NCI-H1417 (cell line): ENCODE measurements at regions not wholly inside any gene's neighbourhood (a gene's known extent, or its start where the extent isn't known, plus 50 kb on each side); places are given as distances from the start of the nearest gene placed in this dataset.
A peak's percentile ranks its signal among the peaks of the same experiment; 100 is the strongest.

Source experiments
- DNase-seq, 3 experiments: peaks; one replicate each; lab custom pipeline; 2025; lab: John Stamatoyannopoulos, UW

DNA sequence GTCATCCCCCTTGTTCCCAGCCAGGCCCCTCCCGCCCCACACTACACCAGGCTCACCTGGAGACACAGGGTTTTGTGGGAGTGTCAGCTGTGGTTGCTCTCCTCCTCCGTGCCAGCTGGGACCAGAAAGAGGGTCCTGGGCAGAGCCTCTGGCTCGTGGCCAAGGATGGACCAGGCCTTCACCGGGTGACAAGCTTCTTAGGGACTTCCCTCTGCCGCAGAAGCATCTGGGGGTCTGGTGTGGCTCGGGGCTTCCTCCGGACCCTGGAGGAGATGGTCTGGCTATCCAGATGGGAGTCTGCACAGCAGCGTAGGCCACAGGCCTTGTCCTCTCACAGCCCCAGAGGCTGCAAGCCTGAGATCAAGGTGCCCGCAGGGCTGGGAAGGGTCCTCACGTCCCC is 63.8 kb upstream of the CFAP46 start:
- DNase-seq, result no peak

DNA sequence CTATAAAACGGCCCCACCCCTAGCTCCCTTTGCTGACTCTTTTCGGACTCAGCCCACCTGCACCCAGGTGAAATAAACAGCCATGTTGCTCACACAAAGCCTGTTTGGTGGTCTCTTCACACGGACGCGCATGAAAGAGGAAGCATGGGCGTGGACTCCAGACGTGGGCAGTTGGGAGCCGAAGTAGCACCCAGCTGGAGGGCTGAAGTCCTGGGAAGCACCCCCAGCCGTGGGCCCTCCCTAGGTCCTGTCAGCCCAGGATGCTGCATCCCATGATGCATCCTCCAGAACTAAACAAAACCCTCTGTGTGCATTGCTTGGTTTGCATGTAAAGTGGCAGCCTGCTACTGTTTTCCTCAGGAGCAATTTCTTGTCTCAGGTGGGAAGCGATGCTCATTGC is 62.1 kb upstream of the CFAP46 start:
- DNase-seq, result no peak

DNA sequence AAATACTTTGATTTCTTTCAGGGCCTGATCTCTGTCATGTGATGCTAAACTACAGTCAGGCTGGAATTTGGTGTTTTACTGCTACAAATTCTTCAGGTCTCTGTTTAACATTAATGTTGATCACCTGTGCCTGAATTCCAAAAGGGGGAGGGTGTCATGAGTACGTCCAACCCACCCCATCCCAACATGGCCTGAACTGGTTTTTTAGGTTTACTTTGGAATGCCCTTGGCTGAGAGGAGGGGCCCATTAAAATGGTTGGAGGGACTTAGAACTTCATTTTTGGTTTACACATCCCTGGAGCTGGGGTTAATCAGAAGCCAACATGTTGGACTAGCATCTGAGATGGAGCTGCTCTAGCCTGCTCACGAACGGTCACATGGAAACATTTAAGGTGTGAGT is 60.8 kb upstream of the CFAP46 start:
- DNase-seq, result no peak

DNA sequence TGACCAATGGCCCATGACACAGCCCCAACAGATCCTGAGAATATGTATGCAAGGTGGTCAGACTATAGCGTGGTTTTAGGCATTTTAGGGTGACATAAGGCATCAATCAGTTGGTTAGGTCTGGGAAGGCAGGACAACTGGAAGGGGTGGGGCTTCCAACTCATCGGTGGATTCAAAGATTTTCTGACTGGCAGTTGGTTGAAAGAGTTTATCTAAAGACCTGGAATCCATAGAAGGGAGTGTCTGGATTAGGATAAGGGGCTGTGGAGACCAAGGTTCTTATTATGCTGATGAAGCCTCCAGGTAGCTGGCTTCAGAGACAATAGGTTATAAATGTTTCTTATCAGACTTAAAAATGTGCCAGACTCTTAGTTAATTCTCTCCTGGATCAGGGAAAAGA is 60.3 kb upstream of the CFAP46 start:
- no peak for DNase-seq

DNA sequence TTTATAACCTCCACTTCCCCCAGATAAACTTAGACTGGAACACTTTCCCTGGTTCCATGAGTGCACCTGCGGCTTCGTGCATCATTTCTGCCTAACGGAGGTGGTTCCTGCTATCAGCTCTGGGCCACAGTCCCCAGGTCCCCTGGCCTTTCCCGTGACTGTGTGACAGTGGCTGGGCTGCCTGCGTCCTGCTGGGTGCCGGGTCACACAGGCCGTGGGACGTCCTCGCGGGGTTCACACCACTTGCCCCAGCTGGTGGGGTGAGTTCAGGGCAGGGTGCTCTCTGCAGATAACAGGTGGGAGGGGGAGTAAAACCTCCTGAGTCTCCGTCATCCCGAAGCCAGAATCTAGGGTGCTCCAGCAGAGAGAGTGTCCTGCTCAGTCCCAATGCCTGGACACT is 58.7 kb upstream of the CFAP46 start:
- DNase-seq, result no peak

DNA sequence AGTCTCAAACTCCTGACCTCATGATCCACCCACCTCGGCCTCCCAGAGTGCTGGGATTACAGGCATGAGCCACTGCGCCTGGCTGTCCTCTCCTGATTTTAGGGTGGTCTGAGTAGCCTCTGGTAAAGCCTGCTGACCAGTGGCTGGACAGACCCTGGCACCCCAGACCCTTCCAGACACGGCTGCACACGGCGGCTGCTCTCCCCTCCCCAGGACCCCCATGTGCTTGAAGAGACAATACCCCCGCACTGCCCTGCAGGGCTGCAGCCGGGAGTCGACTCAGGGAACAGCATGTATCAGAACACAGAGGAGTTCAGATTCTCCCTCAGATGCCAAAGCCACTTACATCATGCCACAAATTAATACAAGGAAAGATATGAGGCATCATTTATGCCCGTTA is 58.3 kb upstream of the CFAP46 start:
- no peak for DNase-seq

DNA sequence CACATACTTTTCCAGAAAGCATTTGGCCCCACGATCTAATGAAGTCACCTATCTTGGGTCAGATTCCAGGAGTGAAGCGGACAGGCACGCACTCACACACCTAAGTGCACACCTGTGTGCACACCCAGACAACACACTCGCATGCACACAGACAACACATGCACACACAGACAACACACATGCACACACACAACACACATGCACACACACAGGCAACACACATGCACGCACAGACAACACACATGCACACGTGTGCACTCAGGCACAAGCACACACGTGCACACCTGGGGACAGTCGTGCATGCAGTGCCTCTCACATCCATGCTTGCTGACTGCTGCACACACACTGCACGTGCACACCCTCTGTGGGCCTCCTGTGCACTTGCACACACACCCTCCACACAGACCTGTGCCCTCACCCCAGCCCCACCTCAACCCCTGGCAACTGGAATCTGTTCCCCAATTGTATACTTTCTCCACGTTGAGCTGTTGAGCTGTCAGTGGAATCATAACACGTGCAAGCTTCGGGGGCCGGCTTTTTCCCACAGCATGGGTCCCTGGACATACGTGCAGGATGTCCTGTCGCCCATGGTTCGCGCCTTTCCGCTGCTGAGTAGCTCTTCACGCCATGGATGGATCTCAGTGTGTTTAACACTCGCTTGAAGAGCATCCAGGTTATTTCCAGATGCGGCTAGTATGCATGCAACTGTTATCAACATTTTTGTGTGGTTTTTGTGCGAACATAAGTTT is 55.3 kb upstream of the CFAP46 start:
- no peak for DNase-seq

DNA sequence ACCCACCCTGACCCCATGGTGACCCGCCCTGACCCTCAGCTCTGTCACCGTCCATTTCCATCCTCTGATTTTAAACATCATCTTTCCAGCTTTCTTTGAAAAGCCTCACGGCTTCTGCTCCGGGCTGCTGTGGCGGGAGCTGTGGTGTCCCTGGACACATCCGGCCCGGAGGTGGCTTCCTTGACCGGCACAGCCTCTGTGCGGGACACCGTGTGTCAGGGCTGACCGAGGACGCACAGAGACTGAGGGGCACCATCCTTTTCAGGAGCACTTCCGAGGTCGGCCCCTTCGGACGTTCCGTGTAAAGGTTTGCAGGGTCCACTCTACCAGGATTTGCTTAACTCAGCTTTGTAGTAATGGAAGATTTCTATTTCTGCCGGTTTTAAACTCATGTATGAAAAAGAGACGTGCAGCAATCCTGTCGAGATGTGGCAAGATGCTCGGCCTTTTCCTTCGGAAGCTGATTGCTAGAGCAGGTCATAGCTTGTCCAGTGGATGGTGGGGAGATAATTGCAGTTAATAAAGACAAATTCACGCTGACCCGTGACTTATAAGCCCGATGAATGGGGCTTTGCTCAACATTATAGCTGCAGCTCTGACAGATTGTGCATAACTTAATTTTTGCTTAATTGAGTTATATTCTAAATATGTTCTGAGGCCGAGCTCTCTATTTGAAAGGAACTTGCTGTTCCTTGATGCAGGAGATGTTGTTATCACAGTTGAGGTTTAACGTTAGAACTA is 54.4 kb upstream of the CFAP46 start:
- no peak for DNase-seq

DNA sequence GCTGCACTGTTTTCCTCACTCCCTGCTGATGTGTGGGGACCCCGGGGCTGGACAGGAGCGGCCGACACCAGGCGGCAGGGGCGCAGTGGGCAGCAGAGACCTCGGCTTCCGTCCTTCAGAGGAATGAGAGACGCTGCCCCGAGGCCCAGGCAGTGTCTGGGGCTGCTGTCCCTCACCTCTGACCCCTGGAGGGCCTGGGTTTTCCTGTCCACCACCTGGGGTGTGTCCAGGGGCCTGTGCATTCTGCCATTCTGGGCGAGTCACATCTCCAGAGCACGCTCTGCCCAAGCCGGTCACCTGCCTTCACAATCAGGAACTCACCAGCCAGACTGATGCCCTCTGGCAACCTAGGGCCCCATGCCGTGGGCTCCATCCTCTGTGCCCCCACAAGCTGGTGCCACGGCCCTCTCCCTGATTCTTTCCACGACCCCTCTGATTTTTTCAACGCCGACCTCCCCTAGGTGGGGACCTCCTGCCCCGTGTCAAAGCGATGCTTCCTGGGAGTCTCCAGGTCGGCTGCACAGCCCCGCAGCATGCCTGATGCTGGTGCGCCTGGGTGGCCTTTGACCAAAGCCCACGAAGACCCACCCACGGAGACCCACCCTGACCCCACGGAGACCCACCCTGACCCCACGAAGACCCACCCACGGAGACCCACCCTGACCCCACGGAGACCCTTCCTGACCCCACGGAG is 53.7 kb upstream of the CFAP46 start:
- no peak for DNase-seq

DNA sequence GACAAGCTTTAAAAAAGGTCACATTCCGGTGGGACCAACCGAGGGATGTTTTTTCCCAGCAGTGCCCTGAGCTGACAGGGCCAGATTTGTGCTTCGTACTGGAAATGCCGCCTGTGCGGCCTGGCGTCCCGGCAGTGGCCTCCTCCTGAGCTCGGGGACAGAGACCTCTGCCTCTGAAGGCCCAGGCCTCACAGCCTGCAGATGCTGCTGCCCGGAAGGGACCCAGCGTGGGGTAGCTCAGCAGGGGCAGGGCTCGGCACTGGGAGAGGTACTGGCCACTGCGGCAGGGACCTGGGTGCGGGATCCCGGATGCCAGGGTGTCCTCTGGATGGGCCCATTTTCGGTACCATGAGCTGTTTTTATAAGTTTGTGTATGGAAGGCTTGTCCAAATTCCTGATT is 52.4 kb upstream of the CFAP46 start:
- no peak for DNase-seq

DNA sequence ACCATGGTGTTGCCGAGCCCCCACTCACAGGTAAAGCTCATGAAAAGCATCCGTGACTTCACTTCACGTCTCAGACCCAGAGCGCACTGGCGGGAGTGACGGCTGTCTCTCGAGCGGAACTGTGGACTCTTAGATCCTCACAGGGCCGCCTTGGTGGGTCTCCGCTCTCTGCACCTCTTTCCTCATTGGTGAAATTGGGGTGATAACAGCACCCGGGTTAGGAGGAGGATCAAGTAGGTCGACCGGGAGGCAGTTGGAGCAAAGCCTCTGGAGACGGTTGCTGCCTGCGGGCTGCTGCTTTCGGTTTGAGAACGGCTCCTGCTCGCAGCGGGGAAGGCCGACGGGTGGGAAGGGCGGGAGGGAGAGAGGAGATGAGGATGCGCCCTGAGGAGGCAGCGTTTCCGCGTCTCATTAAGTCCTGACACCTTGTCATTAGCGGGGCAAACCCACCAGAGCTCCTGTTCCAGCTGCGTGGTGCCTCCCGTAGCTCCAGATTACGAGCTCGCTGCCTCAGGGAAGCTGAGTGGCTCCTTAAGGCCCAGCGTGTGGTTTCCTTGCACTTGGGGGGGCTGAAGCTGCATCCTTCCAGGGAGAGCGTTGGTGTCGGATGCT is 51.9 kb upstream of the CFAP46 start:
- DNase-seq, result peak in 1 of 3 experiments; percentile 16

DNA sequence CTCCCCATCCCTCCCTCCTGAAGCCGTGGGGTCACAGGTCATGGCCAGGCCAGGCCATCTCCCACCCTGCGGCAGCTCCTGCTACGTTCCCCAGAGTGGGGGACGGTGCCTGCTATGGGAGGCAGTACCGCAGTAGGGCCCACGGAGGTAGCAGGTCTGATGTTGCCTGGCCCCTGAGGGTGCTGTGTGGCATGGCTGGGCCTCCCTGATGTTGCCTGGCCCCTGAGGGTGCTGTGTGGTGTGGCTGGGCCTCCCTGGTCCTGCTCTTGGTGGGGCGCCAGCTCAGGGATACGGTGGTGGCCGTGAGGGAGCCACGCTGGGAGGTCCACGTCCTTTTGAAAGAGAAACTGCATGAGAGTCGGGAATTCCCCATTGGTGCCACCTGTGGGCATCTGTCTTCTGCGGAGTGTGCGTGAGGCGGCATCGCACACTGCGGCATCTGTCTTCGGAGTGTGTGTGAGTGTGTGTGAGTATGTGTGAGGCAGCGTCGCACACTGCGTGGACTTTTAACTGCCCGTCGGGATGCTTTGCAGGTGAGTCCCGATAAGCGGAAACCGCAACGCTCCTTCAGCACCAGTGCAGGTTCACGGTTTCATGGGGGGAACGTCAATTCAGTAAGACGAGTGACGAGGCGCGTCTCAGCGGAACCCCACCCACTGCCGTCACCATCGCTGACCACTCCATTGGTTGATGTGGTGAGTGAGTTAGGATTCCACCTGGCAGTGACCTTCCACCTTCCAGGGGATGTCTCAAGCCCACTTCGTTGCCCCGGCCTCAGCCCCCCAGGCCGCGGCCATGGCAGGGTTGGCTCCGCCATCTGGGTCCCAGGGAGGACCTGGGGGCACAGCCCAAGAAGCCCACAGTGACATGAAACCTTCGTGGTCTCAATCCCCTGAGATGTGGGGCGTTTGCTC is 51.2 kb upstream of the CFAP46 start:
- no peak for DNase-seq

DNA sequence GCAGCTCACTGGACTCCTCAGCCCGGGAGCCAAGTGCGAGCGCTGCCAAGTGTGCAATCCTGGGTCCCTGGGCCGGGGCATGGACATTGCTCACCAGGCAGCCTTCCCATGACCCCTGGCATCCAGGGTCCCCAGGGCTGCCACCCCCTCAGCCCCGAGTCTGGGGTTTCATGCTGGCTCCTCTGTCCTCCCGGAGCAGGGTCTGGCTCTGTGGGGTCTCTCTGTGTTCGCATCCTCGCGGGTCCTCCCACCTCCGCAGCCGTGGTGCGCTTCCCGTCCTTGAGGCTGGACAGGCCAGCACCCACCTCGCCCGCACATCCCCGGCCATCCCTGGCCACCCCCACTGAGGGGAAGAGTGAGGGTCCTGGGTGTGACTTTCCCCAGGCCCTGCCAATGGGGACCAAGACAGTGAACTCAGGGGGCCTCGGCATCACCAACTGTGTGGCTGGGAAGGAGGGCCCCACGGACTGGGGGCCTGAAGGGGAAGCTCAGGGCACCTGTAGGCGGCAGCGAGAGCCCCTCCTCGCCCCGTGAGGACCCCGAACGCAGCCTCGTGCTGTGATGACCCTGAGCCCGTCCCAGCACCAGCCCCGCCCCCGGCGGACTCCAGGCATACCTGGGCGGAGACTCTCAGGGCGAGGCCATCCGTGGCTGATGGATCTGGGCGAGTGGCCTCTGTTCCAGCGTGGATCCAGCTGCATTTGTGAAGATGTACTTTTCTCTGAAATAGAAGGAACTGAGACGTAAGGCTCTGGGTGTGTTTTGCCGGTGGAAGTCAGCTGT is 50.3 kb upstream of the CFAP46 start:
- no peak for DNase-seq
